SK-N-SH treated with all-trans-retinoic acid at 6 μM for 48 hours (cell line): ENCODE measurements at regions not wholly inside any gene's neighbourhood (a gene's known extent, or its start where the extent isn't known, plus 50 kb on each side); places are given as distances from the start of the nearest gene placed in this dataset.

Experiments used
- ATAC-seq: fragments of 200-7000 bp; cut with Tn5 transposase; 3 replicates; pipeline ENCODE4 v1.9.1; 2020; ENCODE audit warnings: mild to moderate bottlenecking, moderate library complexity
- ARNTL ChIP-seq: fragments of 450-650 bp; formaldehyde crosslinking; IDR thresholded peaks from 2 replicates; pipeline ENCODE4 v1.5.0; 2020; ENCODE audit warnings: low read depth, mild to moderate bottlenecking, moderate library complexity, borderline replicate concordance
- BACH2 ChIP-seq: fragments of 250-450 bp; sonication (Bioruptor Pico); IDR thresholded peaks from 2 replicates; pipeline ENCODE4 v1.9.0; 2021; ENCODE audit warnings: mild to moderate bottlenecking, borderline replicate concordance
- CREB5 ChIP-seq: fragments of 250-450 bp; sonication (Bioruptor Pico); IDR thresholded peaks from 2 replicates; pipeline ENCODE4 v1.5.1; 2020; ENCODE audit warnings: low read depth, mild to moderate bottlenecking, moderate library complexity
- CSDC2 ChIP-seq: fragments of 250-450 bp; sonication (Bioruptor Pico); IDR thresholded peaks from 2 replicates; pipeline ENCODE4 v1.5.0; 2020; ENCODE audit warnings: mild to moderate bottlenecking, moderate library complexity
- CSRNP3 ChIP-seq: fragments of 250-450 bp; sonication (Bioruptor Pico); IDR thresholded peaks from 2 replicates; pipeline ENCODE4 v1.5.1; 2021; ENCODE audit warnings: mild to moderate bottlenecking, moderate library complexity
- ESRRG ChIP-seq: fragments of 250-450 bp; sonication (Bioruptor Pico); IDR thresholded peaks from 2 replicates; pipeline ENCODE4 v1.6.1; 2021; ENCODE audit warnings: mild to moderate bottlenecking
- GLIS3 ChIP-seq: fragments of 250-450 bp; sonication (Bioruptor Pico); IDR thresholded peaks from 2 replicates; pipeline ENCODE4 v1.5.0; 2020; ENCODE audit warnings: mild to moderate bottlenecking, moderate library complexity
- ISL1 ChIP-seq: fragments of 250-450 bp; sonication (Bioruptor Pico); IDR thresholded peaks from 2 replicates; pipeline ENCODE4 v2.1.2; 2022; ENCODE audit warnings: mild to moderate bottlenecking, moderate library complexity
- OSR1 ChIP-seq: fragments of 250-450 bp; sonication (Bioruptor Pico); IDR thresholded peaks from 2 replicates; pipeline ENCODE4 v1.8.0; 2022; ENCODE audit warnings: moderate library complexity, mild to moderate bottlenecking, inconsistent platforms
- PATZ1 ChIP-seq: fragments of 250-450 bp; sonication (Bioruptor Pico); IDR thresholded peaks from 2 replicates; pipeline ENCODE4 v1.8.0; 2020; ENCODE audit warnings: mild to moderate bottlenecking, moderate library complexity, borderline replicate concordance
- POU6F1 ChIP-seq: fragments of 250-450 bp; sonication (Bioruptor Pico); IDR thresholded peaks from 2 replicates; pipeline ENCODE4 v1.8.0; 2021; ENCODE audit warnings: low read depth, mild to moderate bottlenecking, moderate library complexity, borderline replicate concordance
- PPARA ChIP-seq: fragments of 250-450 bp; sonication (Bioruptor Pico); IDR thresholded peaks from 2 replicates; pipeline ENCODE4 v1.5.0; 2020; ENCODE audit warnings: mild to moderate bottlenecking, borderline replicate concordance
- RARB ChIP-seq: fragments of 250-450 bp; sonication (Bioruptor Pico); IDR thresholded peaks from 2 replicates; pipeline ENCODE4 v1.8.0; 2021; ENCODE audit warnings: mild to moderate bottlenecking, moderate library complexity
- SNAI2 ChIP-seq: fragments of 250-450 bp; sonication (Bioruptor Pico); IDR thresholded peaks from 2 replicates; pipeline ENCODE4 v1.5.0; 2020; ENCODE audit warnings: mild to moderate bottlenecking, moderate library complexity
- TCF4 ChIP-seq: fragments of 250-450 bp; sonication (Bioruptor Pico); IDR thresholded peaks from 2 replicates; pipeline ENCODE4 v1.8.0; 2021; ENCODE audit warnings: mild to moderate bottlenecking, moderate library complexity, borderline replicate concordance
- TOX ChIP-seq: fragments of 250-450 bp; sonication (Bioruptor Pico); IDR thresholded peaks from 2 replicates; pipeline ENCODE4 v1.8.0; 2021; ENCODE audit warnings: mild to moderate bottlenecking, moderate library complexity, borderline replicate concordance
- ZC3H10 ChIP-seq: fragments of 250-450 bp; sonication (Bioruptor Pico); IDR thresholded peaks from 2 replicates; pipeline ENCODE4 v1.5.1; 2021; ENCODE audit warnings: mild to moderate bottlenecking, moderate library complexity
- ZFP3 ChIP-seq: fragments of 250-450 bp; sonication (Bioruptor Pico); IDR thresholded peaks from 2 replicates; pipeline ENCODE4 v1.5.0; 2020; ENCODE audit warnings: mild to moderate bottlenecking, moderate library complexity
- ZFP30 ChIP-seq: fragments of 450-650 bp; formaldehyde crosslinking; IDR thresholded peaks from 2 replicates; pipeline ENCODE4 v1.5.0; 2022; ENCODE audit warnings: mild to moderate bottlenecking, moderate library complexity
- ZNF565 ChIP-seq: fragments of 450-650 bp; formaldehyde crosslinking; conservative IDR thresholded peaks from 2 replicates; pipeline ENCODE4 v1.5.0; 2020; ENCODE audit warnings: low read depth, mild to moderate bottlenecking, moderate library complexity
- ZNF70 ChIP-seq: fragments of 450-650 bp; formaldehyde crosslinking; IDR thresholded peaks from 2 replicates; pipeline ENCODE4 v1.5.0; 2020; ENCODE audit warnings: mild to moderate bottlenecking, moderate library complexity
- ZNF8 ChIP-seq: fragments of 450-650 bp; formaldehyde crosslinking; IDR thresholded peaks from 2 replicates; pipeline ENCODE4 v1.5.0; 2020; ENCODE audit warnings: mild to moderate bottlenecking, moderate library complexity

- no peak for ATAC-seq
- TF ChIP-seq ZNF8 = no peak
- no peak for TF ChIP-seq ISL1 (CRISPR knock-in tag)
These were observed 328.6 kb upstream of the SHH start for GRCh38 chr7:156140896-156141295.

- no peak for TF ChIP-seq ISL1 (CRISPR knock-in tag)
- no peak for ATAC-seq
These were observed 328.2 kb upstream of the SHH start for GRCh38 chr7:156140447-156140846.

GRCh38 chr7:156139633-156140032, 327.4 kb upstream of the SHH start:
- ATAC-seq = no peak
- TF ChIP-seq TCF4 (CRISPR knock-in tag) (no peak), ZFP3 (no peak), OSR1 (CRISPR knock-in tag) (no peak), ARNTL (CRISPR knock-in tag) (no peak), ZNF8 (no peak), PATZ1 (CRISPR knock-in tag) (no peak), CREB5 (CRISPR knock-in tag) (no peak), CSRNP3 (no peak), BACH2 (CRISPR knock-in tag) (no peak), POU6F1 (CRISPR knock-in tag) (no peak), TOX (no peak), ZNF565 (no peak), GLIS3 (CRISPR knock-in tag) (no peak), RARB (no peak)
- TF ChIP-seq, all 23 proteins: peak for 0

- no peak for ATAC-seq
- TF ChIP-seq ZFP3 (no peak), TCF4 (CRISPR knock-in tag) (no peak), ESRRG (CRISPR knock-in tag) (no peak), POU6F1 (CRISPR knock-in tag) (no peak), SNAI2 (CRISPR knock-in tag) (no peak), RARB (no peak), ZC3H10 (CRISPR knock-in tag) (no peak), CSDC2 (CRISPR knock-in tag) (no peak), ARNTL (CRISPR knock-in tag) (no peak), OSR1 (CRISPR knock-in tag) (no peak), ZNF70 (no peak), CREB5 (CRISPR knock-in tag) (no peak), PPARA (CRISPR knock-in tag) (no peak), CSRNP3 (no peak), ZFP30 (no peak)
These were observed 326.8 kb upstream of the SHH start for GRCh38 chr7:156139112-156139511.
